ENCODE measurements at regions not wholly inside any gene's neighbourhood (a gene's known extent, or its start where the extent isn't known, plus 50 kb on each side); places are given as distances from the start of the nearest gene placed in this dataset.

GRCh38 chr10:123559066-123559822, 106.9 kb upstream of the GPR26 start (continued):
- TF ChIP-seq HMGXB3 (CRISPR knock-in tag; IDR thresholded peaks at IDR 0.05; ENCODE audit: borderline replicate concordance) (peak; percentile 47; the same call in 1 of the 2 replicates), RAD21 (CRISPR knock-in tag; IDR thresholded peaks at IDR 0.05) (peak; percentile 92), ZNF501 (CRISPR knock-in tag; IDR thresholded peaks at IDR 0.05) (peak; percentile 58; the same call in 1 of the 2 replicates), ZFP1 (CRISPR knock-in tag; IDR thresholded peaks at IDR 0.05) (no peak), SP140L (CRISPR knock-in tag; IDR thresholded peaks at IDR 0.05; ENCODE audit: borderline replicate concordance) (no peak), ZNF530 (CRISPR knock-in tag; IDR thresholded peaks at IDR 0.05; ENCODE audit: low read depth) (no peak), ZNF232 (CRISPR knock-in tag; IDR thresholded peaks at IDR 0.05; ENCODE audit: borderline replicate concordance) (no peak), ARNT (IDR thresholded peaks at IDR 0.05) (no peak), ZNF577 (CRISPR knock-in tag; IDR thresholded peaks at IDR 0.05; ENCODE audit: borderline replicate concordance, low read depth) (no peak), ONECUT2 (CRISPR knock-in tag; IDR thresholded peaks at IDR 0.05) (no peak), FOSL2 (CRISPR knock-in tag; IDR thresholded peaks at IDR 0.05) (peak; percentile 36; the same call in 1 of the 2 replicates), SIX1 (CRISPR knock-in tag; IDR thresholded peaks at IDR 0.05; ENCODE audit: borderline replicate concordance) (no peak), SNAPC2 (CRISPR knock-in tag; IDR thresholded peaks at IDR 0.05) (no peak), SMAD3 (CRISPR knock-in tag; IDR thresholded peaks at IDR 0.05) (peak; percentile 61; the same call in 1 of the 2 replicates), ZGPAT (CRISPR knock-in tag; IDR thresholded peaks at IDR 0.05) (no peak), ZNF883 (CRISPR knock-in tag; IDR thresholded peaks at IDR 0.05; ENCODE audit: not compliant biosample characterization) (no peak), ZNF225 (CRISPR knock-in tag; IDR thresholded peaks at IDR 0.05) (no peak), NFRKB (IDR thresholded peaks at IDR 0.05) (no peak), SMAD1 (CRISPR knock-in tag; IDR thresholded peaks at IDR 0.05; ENCODE audit: borderline replicate concordance, low read depth) (no peak), NCOA1 (CRISPR knock-in tag; IDR thresholded peaks at IDR 0.05) (no peak), ELF4 (CRISPR knock-in tag; IDR thresholded peaks at IDR 0.05; ENCODE audit: borderline replicate concordance) (no peak), PAX8 (CRISPR knock-in tag; IDR thresholded peaks at IDR 0.05; ENCODE audit: borderline replicate concordance) (0 out of 2 replicates have a peak, but pooled peaks have one; percentile 20), ZBTB42 (CRISPR knock-in tag; IDR thresholded peaks at IDR 0.05) (no peak), TEAD3 (CRISPR knock-in tag; optimal IDR thresholded peaks at IDR 0.05; ENCODE audit: borderline replicate concordance) (peak; percentile 27), HMG20B (CRISPR knock-in tag; conservative IDR thresholded peaks at IDR 0.05) (no peak), NAIF1 (CRISPR knock-in tag; IDR thresholded peaks at IDR 0.05; ENCODE audit: borderline replicate concordance) (no peak)

Data from HepG2 (cell line).